AG04449 (cell line): ENCODE measurements at regions not wholly inside any gene's neighbourhood (a gene's known extent, or its start where the extent isn't known, plus 50 kb on each side); places are given as distances from the start of the nearest gene placed in this dataset.

Source experiments
- CTCF ChIA-PET: fragments of 350-600 bp; formaldehyde crosslinking; extraction: SDS; loops from one replicate; lab custom pipeline; 2021; ENCODE audit warnings: antibody characterized with exemption; lab: Yijun Ruan, JAX
- POLR2A ChIA-PET: fragments of 400-600, 350-600 bp; formaldehyde crosslinking; extraction: SDS; loops from one replicate; lab custom pipeline; 2020; ENCODE audit warnings: antibody characterized with exemption, inconsistent platforms; lab: Yijun Ruan, JAX
- DNase-seq: peaks from one replicate; pipeline ENCODE4 v3.0.0-alpha.2; 2010; ENCODE audit warnings: low read depth, low spot score
- H3K4me3 ChIP-seq: 2 replicates; pipeline ENCODE4 v1.5.1; 2011; ENCODE audit warnings: low read depth, mild to moderate bottlenecking, control low read depth, low read length
- TF ChIP-seq, protein P1 (sequence below): IDR thresholded peaks from one replicate; pipeline ENCODE4 v1.5.1; 2011; ENCODE audit warnings: mild to moderate bottlenecking, moderate library complexity, low read length, control low read depth, inconsistent platforms; ENCODE audit not compliant: insufficient read depth; ENCODE audit errors: missing control alignments

GRCh38 chr10:63886281-63887022 is 365.3 kb downstream of the REEP3 start:
- no peak overlapping the region for H3K4me3 ChIP-seq
- CTCF ChIA-PET: interaction anchor here (1.2 to 4.8 kb wide), 5 partner anchors 14 to 91 kb away, joined by 3 to 32 read pairs (median 5); no protein-coding TSS in a partner anchor
- POLR2A ChIA-PET: no interaction called here
- TF ChIP-seq, protein P1, sequence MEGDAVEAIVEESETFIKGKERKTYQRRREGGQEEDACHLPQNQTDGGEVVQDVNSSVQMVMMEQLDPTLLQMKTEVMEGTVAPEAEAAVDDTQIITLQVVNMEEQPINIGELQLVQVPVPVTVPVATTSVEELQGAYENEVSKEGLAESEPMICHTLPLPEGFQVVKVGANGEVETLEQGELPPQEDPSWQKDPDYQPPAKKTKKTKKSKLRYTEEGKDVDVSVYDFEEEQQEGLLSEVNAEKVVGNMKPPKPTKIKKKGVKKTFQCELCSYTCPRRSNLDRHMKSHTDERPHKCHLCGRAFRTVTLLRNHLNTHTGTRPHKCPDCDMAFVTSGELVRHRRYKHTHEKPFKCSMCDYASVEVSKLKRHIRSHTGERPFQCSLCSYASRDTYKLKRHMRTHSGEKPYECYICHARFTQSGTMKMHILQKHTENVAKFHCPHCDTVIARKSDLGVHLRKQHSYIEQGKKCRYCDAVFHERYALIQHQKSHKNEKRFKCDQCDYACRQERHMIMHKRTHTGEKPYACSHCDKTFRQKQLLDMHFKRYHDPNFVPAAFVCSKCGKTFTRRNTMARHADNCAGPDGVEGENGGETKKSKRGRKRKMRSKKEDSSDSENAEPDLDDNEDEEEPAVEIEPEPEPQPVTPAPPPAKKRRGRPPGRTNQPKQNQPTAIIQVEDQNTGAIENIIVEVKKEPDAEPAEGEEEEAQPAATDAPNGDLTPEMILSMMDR: no peak
- no peak for DNase-seq

GRCh38 chr10:63887023-63887589 is 365.9 kb downstream of the REEP3 start:
- no peak for DNase-seq
- H3K4me3 ChIP-seq: no peak overlapping the region
- CTCF ChIA-PET: interaction anchor here (1.2 to 4.8 kb wide), 5 partner anchors 13 to 90 kb away, joined by 3 to 32 read pairs (median 5); no protein-coding TSS in a partner anchor
- TF ChIP-seq, protein P1: no peak
- POLR2A ChIA-PET: no interaction called here

DNA sequence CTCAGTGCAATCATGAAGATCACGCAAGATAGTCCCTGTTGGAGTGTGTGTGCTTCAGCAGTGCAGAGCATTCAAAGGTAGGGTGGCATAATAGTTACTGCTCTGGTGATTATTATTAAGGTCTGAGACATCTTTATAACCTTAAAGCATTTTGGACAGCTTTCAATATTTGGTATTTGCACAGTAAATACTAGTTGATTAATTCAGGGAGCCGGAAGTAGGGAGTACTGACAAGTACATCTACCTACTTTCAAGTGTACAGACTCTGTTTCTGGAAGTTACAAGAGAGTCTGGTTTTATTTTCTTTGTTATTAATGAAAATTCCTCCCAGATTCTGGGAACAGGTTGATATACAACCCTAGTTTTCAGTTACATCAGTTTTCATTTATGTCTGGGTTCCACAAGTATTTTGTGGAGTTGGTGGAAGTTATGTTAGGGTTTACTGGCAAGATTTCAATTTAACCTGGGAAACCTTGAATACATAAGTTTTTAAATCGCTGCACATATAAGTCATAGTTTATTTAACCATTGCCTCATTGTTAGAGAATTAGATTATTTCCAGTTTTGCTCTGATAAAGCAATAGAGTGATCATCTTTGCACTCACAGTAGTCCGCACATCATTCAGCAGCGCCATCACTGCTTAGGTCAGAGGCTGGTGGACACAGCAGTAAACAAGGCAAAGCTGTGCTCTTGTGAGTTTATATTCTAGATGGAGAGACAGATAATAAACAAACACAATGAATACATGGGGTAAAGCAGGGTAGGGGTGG is 366.6 kb downstream of the REEP3 start:
- ChIA-PET POLR2A (no interaction called here), CTCF (interaction anchor here (1.6 to 4.8 kb wide), 2 partner anchors 15 to 22 kb away, joined by 9 to 32 read pairs; no protein-coding TSS in a partner anchor)
- no peak for DNase-seq
- no peak overlapping the region for H3K4me3 ChIP-seq
- TF ChIP-seq, protein P1: no peak

DNA sequence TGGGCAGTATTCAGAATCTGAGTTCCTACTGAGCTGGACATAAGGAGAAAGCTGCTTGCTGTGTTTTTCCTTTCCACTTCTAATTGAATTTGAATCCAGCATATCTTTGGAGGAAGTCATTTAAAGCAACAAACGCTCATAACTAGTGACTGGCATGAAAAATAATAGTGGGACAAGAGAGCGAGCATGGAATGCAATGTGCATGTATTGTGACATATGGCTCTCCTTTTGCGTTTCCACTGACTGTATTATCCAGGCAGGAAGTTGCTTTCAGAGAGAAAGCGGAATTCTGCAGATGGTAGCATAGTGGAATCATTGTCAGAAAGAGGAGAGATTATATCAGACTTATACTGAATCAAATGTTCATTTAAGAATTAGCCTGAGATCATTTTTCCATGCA is 368.6 kb downstream of the REEP3 start:
- DNase-seq: no peak
- no peak overlapping the region for H3K4me3 ChIP-seq
- CTCF ChIA-PET: interaction anchor here (0.9 to 1.5 kb wide), 5 partner anchors 11 to 87 kb away, joined by 3 to 6 read pairs (median 4); no protein-coding TSS in a partner anchor
- TF ChIP-seq, protein P1: no peak
- POLR2A ChIA-PET: no interaction called here

GRCh38 chr10:63896992-63897391 is 375.8 kb downstream of the REEP3 start:
- ChIA-PET CTCF (interaction anchor here (1.0 to 1.8 kb wide), 4 partner anchors 15 to 80 kb away, joined by 3 to 8 read pairs (median 4); no protein-coding TSS in a partner anchor), POLR2A (no interaction called here)
- DNase-seq: no peak
- TF ChIP-seq, protein P1: no peak
- H3K4me3 ChIP-seq: no peak overlapping the region
